ENCODE measurements at regions not wholly inside any gene's neighbourhood (a gene's known extent, or its start where the extent isn't known, plus 50 kb on each side); places are given as distances from the start of the nearest gene placed in this dataset.

GRCh38 chr12:93297536-93297935 is 80.2 kb upstream of the NUDT4 start:
- TF ChIP-seq CTCF (IDR thresholded peaks at IDR 0.05 in 8 of 11, conservative IDR thresholded peaks at IDR 0.05 in 3 of 11) (no peak), POLR2AphosphoS5 (IDR thresholded peaks at IDR 0.05) (no peak), POLR2A (IDR thresholded peaks at IDR 0.05) (no peak)

All from spleen (tissue), 7 donors.